ENCODE measurements at regions not wholly inside any gene's neighbourhood (a gene's known extent, or its start where the extent isn't known, plus 50 kb on each side); places are given as distances from the start of the nearest gene placed in this dataset.

GRCh38 chr16:73286346-73287267 is 238.7 kb upstream of the ZFHX3 start:
- no peak for DNase-seq

DNA sequence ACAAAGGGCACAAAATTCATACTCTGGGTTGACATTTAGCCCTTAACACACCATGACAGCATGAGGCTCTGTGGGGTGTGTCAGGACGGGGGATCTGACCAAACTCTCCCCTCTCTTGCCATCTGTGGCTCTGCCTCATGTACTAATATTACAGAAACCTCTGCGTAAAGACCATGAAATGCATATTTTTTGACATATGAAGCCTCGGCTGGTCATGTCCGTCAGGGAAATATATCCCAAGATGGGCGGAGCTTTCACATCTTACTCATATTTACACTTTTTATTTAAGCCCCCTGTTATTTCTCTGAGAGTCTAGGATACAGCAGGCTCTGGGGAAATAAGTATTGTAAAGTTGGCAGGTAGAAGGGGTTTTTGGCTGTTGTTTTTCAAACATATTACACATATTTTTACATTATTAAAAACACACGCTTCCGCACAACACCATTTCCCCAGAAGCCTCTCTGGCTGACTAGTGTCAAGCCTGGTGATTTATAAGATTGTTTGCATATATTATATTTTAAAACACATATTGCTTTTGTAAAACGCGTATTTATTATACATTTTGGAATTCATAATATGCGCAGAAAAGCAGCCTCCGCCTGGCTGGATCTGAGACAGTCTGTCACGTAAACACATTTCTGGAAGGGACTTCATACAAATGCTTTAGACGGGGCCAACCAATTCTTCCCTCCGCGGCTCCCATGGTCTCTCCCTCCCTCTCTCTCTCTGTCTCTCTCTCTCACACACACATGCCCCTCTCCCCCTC is 237.7 kb upstream of the ZFHX3 start:
- no peak for DNase-seq

- DNase-seq, result no peak
Observed at GRCh38 chr16:73280388-73280787, 232.5 kb upstream of the ZFHX3 start.

- no peak for DNase-seq
Observed at GRCh38 chr16:73279451-73279850, 231.5 kb upstream of the ZFHX3 start.

- DNase-seq, result no peak
Observed at GRCh38 chr16:73277071-73277470, 229.1 kb upstream of the ZFHX3 start.

- DNase-seq, result no peak
Observed at GRCh38 chr16:73275448-73275847, 227.5 kb upstream of the ZFHX3 start.

- DNase-seq, result no peak
Observed at GRCh38 chr16:73275024-73275423, 227.1 kb upstream of the ZFHX3 start.

DNA sequence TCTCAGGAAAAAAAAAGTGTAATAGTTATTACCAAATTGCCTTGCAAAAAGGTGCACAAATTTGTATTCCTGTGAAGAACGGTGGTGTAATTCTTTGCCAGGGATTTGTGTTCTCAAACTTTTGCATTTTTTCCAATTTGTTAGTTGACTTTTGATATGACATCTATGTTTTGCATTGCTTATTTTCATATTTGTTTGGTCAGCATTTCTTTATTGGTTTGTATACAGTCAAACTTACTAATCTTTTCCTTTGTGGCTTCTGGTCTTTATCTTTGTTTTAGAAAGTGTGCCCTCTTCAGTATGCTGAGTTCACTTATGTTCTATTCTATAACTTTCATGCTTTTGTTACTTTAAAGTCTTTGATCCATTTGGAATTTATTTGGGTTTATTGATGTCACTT is 226.2 kb upstream of the ZFHX3 start:
- no peak for DNase-seq

- no peak for DNase-seq
Observed at GRCh38 chr16:73268366-73268993, 220.6 kb upstream of the ZFHX3 start.

- no peak for DNase-seq
Observed at GRCh38 chr16:73265935-73266334, 218.0 kb upstream of the ZFHX3 start.

GRCh38 chr16:73265124-73265837 is 217.4 kb upstream of the ZFHX3 start:
- no peak for DNase-seq

DNA sequence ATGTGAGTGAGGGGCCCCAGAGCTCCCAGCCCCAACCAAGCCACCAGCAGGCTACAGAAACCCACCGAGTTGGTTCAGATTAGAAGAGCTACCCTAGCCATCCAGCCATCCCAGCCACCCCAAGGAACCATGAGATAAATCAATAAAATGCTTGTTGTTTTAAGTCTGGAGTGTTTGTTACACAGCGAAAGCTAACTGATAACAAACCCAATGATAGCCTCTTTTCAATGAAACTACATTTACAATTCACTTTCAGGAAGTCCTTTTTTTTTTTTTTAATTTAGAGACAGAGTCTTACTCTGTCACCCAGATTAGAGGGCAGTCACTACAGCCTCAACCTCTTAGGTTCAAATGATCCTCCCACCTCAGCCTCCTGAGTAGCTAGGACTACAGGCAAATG is 215.0 kb upstream of the ZFHX3 start:
- no peak for DNase-seq

DNA sequence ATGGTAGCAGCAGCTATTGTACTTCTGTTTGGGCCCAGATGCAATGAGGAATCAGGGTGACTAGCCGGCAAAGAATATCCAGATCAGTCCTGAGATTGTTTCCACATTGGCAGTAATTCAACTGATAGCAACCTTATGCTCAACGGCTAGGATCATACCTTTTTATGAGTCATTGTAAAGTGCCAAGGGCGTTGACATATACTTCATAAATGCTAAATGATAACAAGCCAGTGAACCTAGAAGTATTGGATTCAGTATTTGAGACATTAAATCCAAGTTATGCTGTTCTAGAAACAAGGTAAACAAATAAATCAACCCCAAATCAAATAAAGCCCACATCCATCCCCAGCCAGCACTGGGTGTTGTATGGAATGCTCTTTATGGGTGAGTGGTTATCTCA is 207.1 kb upstream of the ZFHX3 start:
- no peak for DNase-seq

DNA sequence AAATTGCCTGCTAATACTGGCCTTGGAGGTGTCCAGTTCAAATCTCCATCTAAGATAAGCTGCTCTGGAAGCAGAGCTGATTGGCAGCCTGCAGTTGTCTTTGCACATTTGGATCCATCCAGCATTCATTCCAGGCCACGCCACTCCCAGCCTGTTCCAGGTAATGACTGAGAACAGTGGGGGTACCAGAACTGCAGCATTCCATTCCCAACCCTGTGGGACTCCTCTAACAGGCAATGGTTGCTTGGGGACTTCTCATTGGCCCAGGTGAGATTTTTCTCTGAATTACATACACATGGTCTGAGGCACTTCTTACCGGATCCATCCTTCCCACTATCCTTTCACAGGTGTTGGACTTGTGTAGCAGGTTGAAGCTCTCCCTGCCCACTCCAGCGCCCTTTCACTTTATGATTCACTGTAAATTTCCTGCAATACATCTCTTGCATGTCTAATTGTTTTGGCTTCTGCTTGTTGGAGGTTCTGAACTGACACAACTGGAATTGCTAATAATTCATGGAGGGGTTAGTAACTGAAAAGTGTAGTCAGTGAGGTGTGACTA is 206.1 kb upstream of the ZFHX3 start:
- DNase-seq, result no peak

- no peak for DNase-seq
Observed at GRCh38 chr16:73252446-73252845, 204.5 kb upstream of the ZFHX3 start.

DNA sequence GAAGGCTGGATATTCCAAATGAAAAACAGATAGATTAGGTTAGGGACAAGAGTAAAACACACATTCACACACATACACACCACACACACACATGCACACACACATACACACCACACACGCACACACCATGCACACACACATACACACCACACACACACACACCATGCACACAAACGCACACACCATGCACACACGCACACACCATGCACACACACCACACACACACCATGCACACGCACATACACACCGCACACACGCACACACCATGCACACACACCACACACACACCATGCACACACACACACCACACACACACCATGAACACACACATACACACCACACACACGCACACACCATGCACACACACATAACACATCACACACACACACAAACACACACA is 203.7 kb upstream of the ZFHX3 start:
- DNase-seq, result no peak

GRCh38 chr16:73248316-73248715 is 200.4 kb upstream of the ZFHX3 start:
- DNase-seq, result no peak

DNA sequence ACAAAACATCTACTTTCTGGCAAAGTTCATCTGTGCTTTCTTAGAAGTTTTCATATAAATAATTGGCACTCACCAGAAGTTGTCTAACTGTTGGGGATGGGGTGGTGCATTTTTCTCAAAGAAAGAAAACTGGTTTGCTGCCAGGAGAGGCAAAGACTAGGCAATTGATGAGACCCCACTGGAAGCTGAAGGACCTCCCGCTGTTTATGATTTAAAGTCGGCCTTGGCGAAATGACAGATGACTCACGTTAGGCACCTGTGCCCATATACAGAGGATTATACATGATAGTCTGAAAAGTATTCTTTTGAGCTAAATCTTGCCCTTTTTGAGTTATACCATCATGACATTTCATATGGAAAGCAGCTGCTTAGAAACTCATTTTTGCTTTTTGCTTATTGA is 193.0 kb upstream of the ZFHX3 start:
- no peak for DNase-seq

DNA sequence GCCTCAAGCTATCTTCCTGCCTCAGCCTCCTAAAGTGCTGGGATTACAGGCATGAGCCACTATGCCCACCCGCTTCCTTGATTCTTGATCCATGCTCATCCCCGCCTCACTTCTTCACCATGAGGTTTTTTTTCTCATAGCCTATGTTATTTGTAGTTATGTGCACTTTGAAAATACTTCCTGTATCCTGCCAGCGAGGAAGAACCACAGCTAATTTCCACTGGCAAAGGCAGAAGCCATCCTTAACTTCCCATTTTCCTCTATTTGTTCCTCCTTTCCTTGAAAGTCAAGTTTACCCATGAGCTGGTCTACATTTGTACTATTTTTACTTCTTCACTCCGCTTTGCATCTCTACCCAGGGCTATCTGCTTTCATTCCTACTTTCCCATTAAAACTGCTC is 189.7 kb upstream of the ZFHX3 start:
- no peak for DNase-seq

DNA sequence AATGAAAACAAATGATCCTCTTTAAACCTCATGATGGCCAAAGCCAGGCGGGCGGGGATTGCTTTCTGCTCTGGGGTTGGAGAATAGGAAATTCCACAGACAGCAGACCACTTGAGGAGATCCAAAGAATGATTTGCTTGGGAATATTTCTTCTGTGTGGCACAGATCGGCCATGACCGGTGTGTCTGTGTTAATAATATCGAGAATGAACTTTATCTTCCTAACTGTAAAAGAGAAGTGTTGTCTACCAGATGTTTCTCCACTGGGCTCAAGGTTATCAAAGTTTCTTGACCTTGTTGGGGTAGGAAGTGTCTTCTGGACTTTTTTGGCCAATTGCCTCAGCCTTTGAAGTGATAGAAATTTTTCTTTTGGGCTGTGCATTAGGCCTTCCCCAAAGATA is 186.6 kb upstream of the ZFHX3 start:
- DNase-seq, result no peak

DNA sequence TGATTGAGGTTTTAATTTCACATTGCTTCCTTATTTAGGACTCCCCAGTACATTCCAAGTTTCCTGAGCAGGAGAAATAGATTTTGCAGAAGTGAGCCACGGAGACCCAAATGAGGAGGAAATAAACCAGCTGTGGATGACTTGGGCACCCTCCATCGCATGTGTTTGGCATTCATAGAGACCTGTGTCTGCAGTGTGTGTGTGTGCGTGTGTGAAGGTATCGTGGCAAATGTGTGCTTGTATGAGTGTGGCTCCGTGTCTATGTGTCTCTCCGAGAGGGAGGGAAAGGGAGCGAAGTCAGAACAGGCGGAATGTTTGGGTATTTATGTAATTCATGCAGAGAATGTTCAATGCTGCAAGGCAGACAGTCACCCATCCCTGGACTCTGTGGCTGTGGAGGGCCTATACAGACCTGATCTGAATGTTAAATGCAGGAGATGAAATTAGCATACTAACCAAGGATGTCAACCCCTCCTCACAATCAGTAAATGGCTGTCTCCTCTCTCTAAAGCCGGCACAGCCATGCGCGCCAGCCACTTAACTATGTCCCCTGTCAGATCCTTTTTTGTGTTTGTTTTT is 186.0 kb upstream of the ZFHX3 start:
- DNase-seq, result no peak

DNA sequence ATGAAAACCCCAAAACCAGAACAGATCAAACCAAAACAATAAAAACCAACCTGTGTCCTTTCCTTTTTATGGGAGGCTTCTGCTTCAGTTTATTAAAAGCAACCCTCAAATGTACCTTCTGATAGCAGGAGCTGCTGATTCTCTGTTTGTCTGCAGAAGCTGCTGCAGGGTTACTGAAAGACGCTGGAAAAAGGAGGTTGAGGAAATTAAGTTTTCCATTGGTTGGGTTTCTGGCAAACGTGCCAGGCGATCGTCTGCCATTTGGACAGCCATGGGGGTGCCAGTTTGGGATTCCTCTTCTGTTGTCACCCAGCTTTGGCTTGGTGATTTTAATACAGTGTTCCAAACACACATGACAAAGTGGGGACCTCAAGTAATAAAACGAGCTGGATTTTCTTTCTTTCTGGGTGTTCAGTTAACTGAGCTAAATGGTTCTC is 185.4 kb upstream of the ZFHX3 start:
- no peak for DNase-seq
